Islet precursor cell (in vitro differentiated cells): ENCODE measurements at regions not wholly inside any gene's neighbourhood (a gene's known extent, or its start where the extent isn't known, plus 50 kb on each side); places are given as distances from the start of the nearest gene placed in this dataset.
"Not testable (repeated sequence)": the region's sequence is repeated elsewhere in the genome, so short reads cannot be mapped to it uniquely, and the experiment has no call there.

Source experiments
- DNase-seq: peaks from one replicate; pipeline ENCODE4 v3.0.0-alpha.2; 2018

- DNase-seq = no peak
Observed at GRCh38 chrX:13955975-13956374, 73.7 kb downstream of the GEMIN8 start.

DNA sequence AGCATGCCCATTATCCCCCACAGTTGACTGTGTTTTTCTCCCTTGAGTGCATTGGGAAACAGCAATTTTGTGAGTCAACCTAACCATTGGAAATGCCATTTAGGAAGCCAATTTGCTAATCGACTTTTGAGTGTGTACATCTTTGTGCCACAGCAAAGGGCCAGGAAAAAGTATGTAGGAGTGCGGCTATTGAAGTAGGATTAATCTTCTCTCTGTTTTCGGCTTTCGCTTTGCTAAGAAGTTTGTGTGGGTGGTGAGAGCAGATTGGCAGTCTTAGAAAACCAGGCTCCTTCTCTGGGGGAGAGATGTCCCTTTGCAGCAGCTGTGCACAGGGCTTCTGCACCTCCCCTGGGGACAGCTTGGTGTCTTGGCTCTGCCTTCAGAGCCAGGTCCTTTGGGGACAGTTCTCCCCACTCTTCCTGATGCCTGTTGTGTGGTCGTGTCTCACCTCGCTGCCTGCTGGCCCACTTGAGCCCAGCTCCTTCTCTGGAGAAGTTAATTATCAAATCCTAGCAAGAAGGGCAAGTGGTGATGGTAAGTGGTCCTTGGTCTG, 74.5 kb downstream of the GEMIN8 start:
- no peak for DNase-seq

GRCh38 chrX:13952581-13952980, 77.1 kb downstream of the GEMIN8 start:
- DNase-seq = no peak

- DNase-seq = not testable (repeated sequence)
Observed at GRCh38 chrX:13946223-13946622, 83.5 kb downstream of the GEMIN8 start.

DNA sequence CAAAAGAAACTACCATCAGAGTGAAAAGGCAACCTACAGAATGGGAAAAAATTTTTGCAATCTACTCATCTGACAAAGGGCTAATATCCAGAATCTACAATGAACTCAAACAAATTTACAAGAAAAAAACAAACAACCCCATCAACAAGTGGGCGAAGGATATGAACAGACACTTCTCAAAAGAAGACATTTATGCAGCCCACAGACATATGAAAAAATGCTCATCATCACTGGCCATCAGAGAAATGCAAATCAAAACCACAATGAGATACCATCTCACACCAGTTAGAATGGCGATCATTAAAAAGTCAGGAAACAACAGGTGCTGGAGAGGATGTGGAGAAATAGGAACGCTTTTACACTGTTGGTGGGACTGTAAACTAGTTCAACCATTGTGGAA, 83.9 kb downstream of the GEMIN8 start:
- not testable (repeated sequence) for DNase-seq

- DNase-seq = no peak
Observed at GRCh38 chrX:13940671-13941070, 89.0 kb downstream of the GEMIN8 start.

DNA sequence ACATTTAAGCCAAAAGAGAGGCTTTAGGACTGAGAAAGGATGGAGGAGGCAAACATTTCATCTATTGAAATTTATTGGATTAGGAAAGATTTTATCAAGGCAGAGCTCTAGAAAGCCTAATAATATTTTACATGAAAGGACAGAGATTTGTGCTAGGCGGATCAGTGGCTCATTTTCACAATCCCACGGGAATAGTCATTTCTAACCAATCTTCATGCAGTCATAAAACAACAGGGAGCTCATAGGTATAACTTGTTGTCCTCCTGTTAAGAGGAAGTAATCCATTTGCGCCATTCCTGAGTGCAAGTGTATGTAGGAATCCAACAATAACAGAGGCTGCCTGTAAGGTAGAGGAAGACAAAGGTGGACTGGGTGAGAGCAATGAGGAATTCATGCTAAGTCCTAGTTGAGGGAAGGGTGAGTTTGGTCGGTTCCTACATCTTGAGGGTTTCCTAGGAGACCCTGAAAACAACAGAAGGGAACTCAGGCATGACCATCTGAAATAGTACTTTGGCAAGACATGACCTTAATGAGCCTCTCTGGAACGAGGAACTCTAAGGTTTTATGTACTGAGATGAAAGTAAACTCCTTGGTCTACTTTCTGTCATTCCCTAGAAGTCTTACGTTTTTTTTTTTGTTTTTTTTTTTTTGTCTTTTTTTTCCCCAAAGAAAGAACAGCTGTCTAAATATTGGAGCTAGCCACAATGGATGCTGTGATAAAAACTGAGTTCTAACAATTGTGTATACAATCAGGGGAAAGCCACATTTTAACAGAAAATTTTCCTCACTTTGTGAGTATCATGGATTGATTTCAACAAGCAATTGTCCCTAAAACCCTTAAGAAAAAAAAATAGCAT, 89.7 kb downstream of the GEMIN8 start:
- DNase-seq = no peak

DNA sequence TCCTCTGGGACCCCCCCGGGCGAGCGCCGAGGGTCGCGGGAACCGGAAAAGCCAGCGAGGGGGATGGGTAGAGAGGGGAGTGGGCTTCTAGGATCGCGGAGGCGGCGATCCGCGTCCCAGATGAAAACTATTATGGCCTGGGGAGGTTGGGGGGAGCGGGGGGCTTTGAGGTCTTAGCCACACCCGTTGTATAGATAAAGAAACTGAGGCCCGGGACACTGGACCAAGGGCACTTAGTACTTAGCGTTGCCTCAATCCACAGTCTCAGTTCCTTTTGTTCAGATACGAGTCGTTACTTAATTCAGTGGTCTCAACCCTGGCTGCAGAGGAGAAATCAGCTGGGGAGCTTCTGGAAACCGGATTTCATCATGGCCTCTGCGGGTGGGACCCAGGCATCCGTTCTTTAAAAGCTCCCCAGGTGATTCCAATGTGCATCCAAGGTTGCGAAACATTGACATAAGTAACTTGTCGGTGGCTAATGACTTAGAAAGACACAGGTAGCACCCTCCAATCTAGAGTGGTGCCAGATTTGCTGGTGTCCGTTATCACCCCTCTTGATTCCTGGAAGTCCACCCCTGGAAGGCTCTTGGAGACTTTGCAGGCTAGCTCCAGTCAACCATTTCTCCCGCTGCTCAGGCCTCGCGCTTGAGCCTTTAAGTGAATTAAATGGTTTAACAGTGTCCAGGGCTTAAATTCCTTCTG, 90.7 kb downstream of the GEMIN8 start:
- DNase-seq = no peak

DNA sequence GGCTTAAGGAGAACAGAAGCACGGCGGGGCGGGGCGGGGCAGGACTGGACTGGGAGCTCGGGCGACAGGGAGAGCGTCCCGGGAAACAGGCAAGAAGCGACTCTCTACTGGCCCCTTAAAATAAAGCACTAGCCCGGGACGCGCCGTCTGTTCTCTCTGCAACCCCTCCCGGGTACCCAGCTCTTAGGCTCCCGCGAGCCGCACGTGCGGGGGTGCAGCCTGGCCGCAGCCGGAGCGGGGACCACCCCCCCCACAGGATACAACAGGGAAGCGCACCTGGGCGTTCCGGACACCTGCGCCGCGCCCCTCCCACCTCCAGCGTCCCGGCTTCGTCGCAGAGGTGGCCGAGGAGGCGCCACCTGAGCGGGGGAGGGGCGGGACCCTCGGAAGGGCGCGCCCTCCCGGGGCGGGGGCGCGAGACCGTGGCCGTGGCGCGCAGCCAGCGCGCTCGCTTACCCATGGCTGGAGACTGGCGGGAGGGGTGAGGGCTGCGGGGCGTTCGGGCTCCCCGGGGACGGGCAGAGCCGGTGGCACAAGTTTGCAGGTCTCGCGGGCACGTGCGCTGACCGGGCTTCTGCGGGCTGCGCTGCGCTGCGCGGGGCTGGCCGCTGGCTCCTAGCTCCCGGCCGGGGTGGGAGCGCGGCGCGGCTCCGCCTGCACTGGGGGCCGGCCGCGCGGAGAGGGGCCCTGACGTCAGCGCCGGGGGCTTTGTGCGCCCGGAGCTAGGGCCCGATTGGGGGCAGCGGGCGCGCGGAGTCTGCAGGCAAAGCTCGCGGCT, 91.5 kb downstream of the GEMIN8 start:
- DNase-seq = peak; percentile 62

GRCh38 chrX:13937370-13938050, 92.2 kb downstream of the GEMIN8 start:
- DNase-seq = peak; percentile 81

GRCh38 chrX:13936521-13937225, 93.0 kb downstream of the GEMIN8 start:
- no peak for DNase-seq

- no peak for DNase-seq
Observed at GRCh38 chrX:13934731-13935130, 95.0 kb downstream of the GEMIN8 start.

GRCh38 chrX:13933851-13934250, 95.8 kb downstream of the GEMIN8 start:
- DNase-seq = no peak

- DNase-seq = no peak
Observed at GRCh38 chrX:13933352-13933751, 96.3 kb downstream of the GEMIN8 start.

GRCh38 chrX:13932416-13932815, 97.3 kb downstream of the GEMIN8 start:
- no peak for DNase-seq

DNA sequence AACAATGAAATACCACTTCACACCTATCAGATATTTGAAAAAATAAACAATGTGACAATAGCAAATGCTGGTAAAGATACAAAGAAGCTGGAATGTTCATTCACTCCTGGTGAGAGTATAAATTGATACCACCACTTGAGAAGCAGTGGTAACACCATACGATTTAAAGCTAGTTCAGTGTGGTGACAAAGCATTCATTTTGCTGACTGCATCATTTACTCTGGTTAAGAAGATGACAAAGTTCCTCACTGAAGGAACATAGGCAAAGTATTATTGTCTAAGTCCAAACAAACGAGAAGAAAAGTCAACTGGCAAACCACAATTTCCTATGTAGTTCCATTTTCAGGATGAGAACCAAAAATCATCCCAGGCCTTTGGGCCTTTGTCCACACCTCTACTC, 102.5 kb downstream of the GEMIN8 start:
- DNase-seq = no peak

DNA sequence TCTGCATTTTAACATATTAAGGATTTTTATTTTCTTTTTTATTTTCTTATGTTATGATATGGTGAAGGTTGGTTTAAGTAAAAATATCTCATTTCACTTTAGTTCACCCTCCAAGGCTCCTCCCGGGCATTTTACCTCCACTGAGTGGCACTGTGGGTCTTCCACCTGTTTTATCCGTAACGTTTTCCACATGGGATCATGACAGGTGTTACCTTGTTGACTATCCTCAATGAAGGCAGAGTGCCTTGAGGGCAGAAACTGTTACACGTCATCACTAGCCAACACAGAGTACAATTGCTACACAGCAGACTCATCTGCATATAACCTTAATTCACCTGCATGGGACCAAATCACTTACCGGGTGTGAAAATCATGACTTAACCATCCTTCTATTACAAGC, 105.8 kb downstream of the GEMIN8 start:
- DNase-seq = no peak

DNA sequence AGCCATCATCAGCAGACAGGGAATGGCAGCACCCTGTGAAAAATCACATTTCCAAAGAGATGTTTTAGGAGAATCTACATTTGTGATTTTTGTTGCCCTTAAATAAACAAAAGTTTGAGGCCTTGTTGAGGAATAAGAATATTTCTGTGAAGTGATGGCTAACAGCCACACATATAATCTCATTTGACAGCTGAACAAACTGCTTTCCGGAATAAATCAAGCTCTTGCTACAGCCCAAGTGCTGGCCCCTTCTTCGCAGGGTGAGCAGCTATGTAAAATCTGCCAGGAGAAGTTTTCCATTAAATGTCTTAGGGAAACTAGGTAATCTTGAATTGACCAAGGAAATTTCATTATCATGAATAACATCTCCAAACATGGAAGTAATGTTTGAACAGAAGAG, 106.4 kb upstream of the GPM6B start:
- no peak for DNase-seq

DNA sequence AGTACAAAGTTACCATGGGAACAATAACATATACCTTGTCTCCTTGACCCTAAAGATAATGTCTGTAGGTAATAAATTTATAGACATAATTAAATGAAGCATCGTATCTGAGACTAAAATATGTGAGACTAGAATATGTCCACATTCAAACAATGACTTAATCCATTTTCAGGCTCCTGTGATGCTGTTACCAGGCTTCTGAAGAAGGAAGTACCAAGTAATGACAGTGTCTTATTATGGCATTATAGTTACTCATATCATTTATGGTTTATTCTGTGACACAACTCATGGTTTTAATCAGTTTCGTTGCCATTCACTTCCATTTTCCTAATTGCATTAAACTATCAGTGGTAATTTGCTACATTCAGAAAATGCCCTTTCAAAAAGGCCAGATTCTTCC, 100.6 kb upstream of the GPM6B start:
- DNase-seq = no peak

DNA sequence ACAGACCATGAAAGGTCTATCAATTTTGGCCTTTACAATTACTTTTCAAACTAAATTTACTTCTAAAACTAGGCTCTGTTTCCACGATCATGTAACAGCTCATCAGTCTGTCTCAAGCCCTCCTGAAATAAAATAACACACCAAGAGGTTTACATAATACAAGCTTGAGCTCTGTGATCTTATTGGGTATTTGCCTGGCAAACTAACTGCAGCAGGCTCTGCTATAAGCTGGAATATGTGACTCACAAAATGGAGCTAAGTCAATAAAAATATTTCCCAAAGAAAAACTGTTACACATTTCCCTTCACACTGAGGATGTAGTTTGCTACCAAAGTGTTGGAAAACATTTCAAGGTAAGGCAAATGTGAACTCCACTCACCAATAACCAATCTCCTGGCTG, 94.7 kb upstream of the GPM6B start:
- DNase-seq = no peak

DNA sequence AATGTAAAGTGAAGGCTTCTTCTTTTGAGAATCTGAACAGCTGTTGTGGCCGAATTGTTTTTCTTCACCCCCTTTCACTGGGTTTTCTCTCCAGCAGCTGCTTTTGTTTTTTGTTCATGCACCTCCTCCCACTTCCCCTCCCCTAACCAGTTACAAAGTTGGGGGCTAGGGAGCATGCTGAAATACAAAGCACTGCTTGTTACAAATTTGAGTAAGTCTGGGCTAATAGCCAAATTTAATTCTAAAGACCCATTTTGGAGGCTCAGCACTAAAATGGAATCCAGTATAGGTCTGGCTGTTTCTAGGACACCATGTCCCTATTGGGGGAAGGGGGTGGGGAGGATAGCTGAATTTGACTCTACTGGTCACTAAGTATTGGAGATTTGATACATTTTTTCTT, 89.2 kb upstream of the GPM6B start:
- DNase-seq = no peak

DNA sequence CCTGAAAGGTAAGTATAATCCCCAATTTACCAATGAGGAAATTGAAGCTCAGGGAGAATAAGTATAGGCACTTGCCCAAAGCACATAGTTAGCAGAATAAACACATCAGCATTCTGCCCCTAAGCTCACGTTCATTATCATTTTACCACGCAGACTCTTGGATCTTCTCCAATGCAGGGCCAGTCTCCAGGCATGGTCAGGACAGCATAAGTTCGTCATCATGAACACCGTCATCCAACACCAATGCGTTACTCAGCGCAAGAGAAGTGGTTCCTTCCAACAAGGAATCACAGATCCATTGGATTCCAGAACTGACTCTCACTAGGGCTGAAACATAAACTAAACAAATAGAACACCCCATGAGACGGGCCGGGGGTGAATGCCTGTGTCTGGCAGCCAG, 86.5 kb upstream of the GPM6B start:
- no peak for DNase-seq
